B cell (primary cell): ENCODE measurements at regions not wholly inside any gene's neighbourhood (a gene's known extent, or its start where the extent isn't known, plus 50 kb on each side); places are given as distances from the start of the nearest gene placed in this dataset.

Experiments
- CTCF ChIP-seq: fragments of 200-600 bp; IDR thresholded peaks from one replicate; pipeline ENCODE4 v1.8.0; 2022; ENCODE audit warnings: antibody characterized with exemption, mild to moderate bottlenecking
- EZH2 ChIP-seq: IDR thresholded peaks from 2 replicates; pipeline ENCODE4 v1.6.1; 2012; ENCODE audit warnings: borderline replicate concordance, low read depth, mild to moderate bottlenecking, moderate library complexity, low read length; ENCODE audit not compliant: insufficient read depth, poor library complexity, severe bottlenecking

DNA sequence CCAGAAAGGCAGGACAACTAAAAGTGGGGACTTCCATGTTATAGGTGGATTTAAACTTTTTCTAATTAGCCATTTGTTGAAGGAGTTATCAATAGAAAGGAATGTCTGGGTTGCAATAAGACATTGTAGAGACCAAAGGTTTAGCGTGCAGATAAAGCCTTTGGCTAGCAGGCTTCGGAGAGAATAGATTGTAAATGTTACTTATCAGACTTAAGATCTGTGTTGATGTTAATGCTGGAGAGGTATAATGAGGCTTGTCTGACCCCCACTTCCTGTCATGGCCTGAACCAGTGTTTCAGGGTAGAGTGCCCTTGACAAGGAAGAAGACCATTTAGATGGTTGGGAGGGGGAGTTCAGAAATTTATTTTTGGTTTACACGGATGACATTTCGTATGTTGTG, 67.1 kb upstream of the SPIN4 start:
- TF ChIP-seq EZH2 (no peak), CTCF (no peak)
